ENCODE measurements at regions not wholly inside any gene's neighbourhood (a gene's known extent, or its start where the extent isn't known, plus 50 kb on each side); places are given as distances from the start of the nearest gene placed in this dataset.

GRCh38 chr5:165626161-165626560 is 2120.7 kb downstream of the MAT2B start:
- Histone ChIP-seq H3K36me3 (no peaks in the 10 kb centered on the region), H3K4me3 (no peak overlapping the region), H3K27me3 (no peaks in the 10 kb centered on the region), H3K27ac (no peak overlapping the region), H3K4me1 (no peaks in the 10 kb centered on the region), H3K9me3 (no peaks in the 10 kb centered on the region)
- intact Hi-C loops (cut with DNase I; ENCODE audit: low total_unique reads): no loop called here
- no peak for TF ChIP-seq CTCF (IDR thresholded peaks at IDR 0.05)
- DNase-seq: no peak

GRCh38 chr5:165627548-165628170 is 2122.2 kb downstream of the MAT2B start:
- H3K4me3 ChIP-seq: no peak overlapping the region
- no peaks in the 10 kb centered on the region for H3K36me3 ChIP-seq
- no peak for DNase-seq
- H3K9me3 ChIP-seq: no peaks in the 10 kb centered on the region
- no peak overlapping the region for H3K27ac ChIP-seq
- H3K4me1 ChIP-seq: no peaks in the 10 kb centered on the region
- intact Hi-C loops (cut with DNase I; ENCODE audit: low total_unique reads): no loop called here
- TF ChIP-seq CTCF (IDR thresholded peaks at IDR 0.05): no peak
- H3K27me3 ChIP-seq: no peaks in the 10 kb centered on the region

GRCh38 chr5:165630261-165630778 is 2124.9 kb downstream of the MAT2B start:
- no peaks in the 10 kb centered on the region for H3K27me3 ChIP-seq
- H3K36me3 ChIP-seq: no peaks in the 10 kb centered on the region
- TF ChIP-seq CTCF (IDR thresholded peaks at IDR 0.05): peak; percentile 20 to 39
- DNase-seq: peak in 1 of 2 donors; percentile 22
- intact Hi-C loops (cut with DNase I; ENCODE audit: low total_unique reads): no loop called here
- H3K4me1 ChIP-seq: no peaks in the 10 kb centered on the region
- H3K4me3 ChIP-seq: no peak overlapping the region
- no peaks in the 10 kb centered on the region for H3K9me3 ChIP-seq
- H3K27ac ChIP-seq: no peak overlapping the region

- no peak for DNase-seq
- H3K9me3 ChIP-seq: no peaks in the 10 kb centered on the region
- no peak overlapping the region for H3K4me3 ChIP-seq
- no peak for TF ChIP-seq CTCF (IDR thresholded peaks at IDR 0.05)
- intact Hi-C loops (cut with DNase I; ENCODE audit: low total_unique reads): no loop called here
- H3K4me1 ChIP-seq: no peaks in the 10 kb centered on the region
- H3K27ac ChIP-seq: no peak overlapping the region
- no peaks in the 10 kb centered on the region for H3K36me3 ChIP-seq
- no peaks in the 10 kb centered on the region for H3K27me3 ChIP-seq
Observed at GRCh38 chr5:165631235-165631634, 2125.8 kb downstream of the MAT2B start.

- no peak for DNase-seq
- no peaks in the 10 kb centered on the region for H3K9me3 ChIP-seq
- H3K4me1 ChIP-seq: no peaks in the 10 kb centered on the region
- H3K27me3 ChIP-seq: no peaks in the 10 kb centered on the region
- H3K4me3 ChIP-seq: no peak overlapping the region
- no peaks in the 10 kb centered on the region for H3K36me3 ChIP-seq
- H3K27ac ChIP-seq: no peak overlapping the region
- intact Hi-C loops (cut with DNase I; ENCODE audit: low total_unique reads): no loop called here
- no peak for TF ChIP-seq CTCF (IDR thresholded peaks at IDR 0.05)
Observed at GRCh38 chr5:165642366-165642765, 2136.9 kb downstream of the MAT2B start.

All from tibial artery (tissue), 4 donors.